ENCODE measurements at regions not wholly inside any gene's neighbourhood (a gene's known extent, or its start where the extent isn't known, plus 50 kb on each side); places are given as distances from the start of the nearest gene placed in this dataset.

GRCh38 chr20:6888736-6889395 lies 121.4 kb downstream of the BMP2 start:
- TF ChIP-seq, protein P1, sequence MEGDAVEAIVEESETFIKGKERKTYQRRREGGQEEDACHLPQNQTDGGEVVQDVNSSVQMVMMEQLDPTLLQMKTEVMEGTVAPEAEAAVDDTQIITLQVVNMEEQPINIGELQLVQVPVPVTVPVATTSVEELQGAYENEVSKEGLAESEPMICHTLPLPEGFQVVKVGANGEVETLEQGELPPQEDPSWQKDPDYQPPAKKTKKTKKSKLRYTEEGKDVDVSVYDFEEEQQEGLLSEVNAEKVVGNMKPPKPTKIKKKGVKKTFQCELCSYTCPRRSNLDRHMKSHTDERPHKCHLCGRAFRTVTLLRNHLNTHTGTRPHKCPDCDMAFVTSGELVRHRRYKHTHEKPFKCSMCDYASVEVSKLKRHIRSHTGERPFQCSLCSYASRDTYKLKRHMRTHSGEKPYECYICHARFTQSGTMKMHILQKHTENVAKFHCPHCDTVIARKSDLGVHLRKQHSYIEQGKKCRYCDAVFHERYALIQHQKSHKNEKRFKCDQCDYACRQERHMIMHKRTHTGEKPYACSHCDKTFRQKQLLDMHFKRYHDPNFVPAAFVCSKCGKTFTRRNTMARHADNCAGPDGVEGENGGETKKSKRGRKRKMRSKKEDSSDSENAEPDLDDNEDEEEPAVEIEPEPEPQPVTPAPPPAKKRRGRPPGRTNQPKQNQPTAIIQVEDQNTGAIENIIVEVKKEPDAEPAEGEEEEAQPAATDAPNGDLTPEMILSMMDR (IDR thresholded peaks at IDR 0.05; ENCODE audit: insufficient read depth, low read length, poor library complexity, severe bottlenecking): no peak
- no peak for TF ChIP-seq EZH2phosphoT487 (conservative IDR thresholded peaks at IDR 0.05; ENCODE audit: low read length)
